ENCODE measurements at regions not wholly inside any gene's neighbourhood (a gene's known extent, or its start where the extent isn't known, plus 50 kb on each side); places are given as distances from the start of the nearest gene placed in this dataset.
"Not testable (repeated sequence)": the region's sequence is repeated elsewhere in the genome, so short reads cannot be mapped to it uniquely, and the experiment has no call there.

DNA sequence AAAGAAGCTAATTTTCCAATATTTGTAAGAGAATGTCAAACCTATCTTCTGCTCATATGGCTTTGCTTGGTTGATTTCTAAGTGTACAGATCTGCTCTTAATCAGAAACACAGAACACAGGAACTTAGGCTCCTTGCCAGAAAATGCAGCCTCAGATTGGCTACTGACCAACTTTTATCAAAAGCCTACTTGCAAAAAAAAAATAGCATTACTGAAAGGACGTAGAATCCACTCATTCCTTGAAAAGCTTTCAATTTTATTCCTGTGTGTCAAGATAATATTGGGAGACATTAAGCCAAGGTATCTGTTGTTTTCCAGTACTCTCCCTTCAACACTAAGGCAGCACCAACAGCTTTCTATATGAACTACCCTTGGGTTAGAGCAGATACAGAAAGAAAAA, 127.6 kb upstream of the INTU start:
- Histone ChIP-seq H3K4me3 (ENCODE audit: low read length) (no peak overlapping the region), H3F3A (ENCODE audit: control insufficient read depth, insufficient read depth) (no peaks in the 10 kb centered on the region), H4K20me1 (ENCODE audit: control insufficient read depth, insufficient read depth, low read depth, low read length) (no peaks in the 10 kb centered on the region), H3K36me3 (ENCODE audit: control insufficient read depth, low read length) (no peaks in the 10 kb centered on the region), H3K27me3 (ENCODE audit: control insufficient read depth, low read length) (no peaks in the 10 kb centered on the region), H3K9me3 (ENCODE audit: control insufficient read depth, insufficient read depth, low read length) (no peaks in the 10 kb centered on the region), H3K4me1 (ENCODE audit: control insufficient read depth, low read length) (no peaks in the 10 kb centered on the region), H3K9me2 (replicated peaks; ENCODE audit: control insufficient read depth, low read length) (no peaks in the 10 kb centered on the region), H3K79me2 (ENCODE audit: control insufficient read depth, low read length) (no peaks in the 10 kb centered on the region), H3K4me2 (ENCODE audit: low read length) (no peak overlapping the region), H3K27ac (ENCODE audit: low read depth, low read length) (no peak overlapping the region)
- TF ChIP-seq, protein P1, sequence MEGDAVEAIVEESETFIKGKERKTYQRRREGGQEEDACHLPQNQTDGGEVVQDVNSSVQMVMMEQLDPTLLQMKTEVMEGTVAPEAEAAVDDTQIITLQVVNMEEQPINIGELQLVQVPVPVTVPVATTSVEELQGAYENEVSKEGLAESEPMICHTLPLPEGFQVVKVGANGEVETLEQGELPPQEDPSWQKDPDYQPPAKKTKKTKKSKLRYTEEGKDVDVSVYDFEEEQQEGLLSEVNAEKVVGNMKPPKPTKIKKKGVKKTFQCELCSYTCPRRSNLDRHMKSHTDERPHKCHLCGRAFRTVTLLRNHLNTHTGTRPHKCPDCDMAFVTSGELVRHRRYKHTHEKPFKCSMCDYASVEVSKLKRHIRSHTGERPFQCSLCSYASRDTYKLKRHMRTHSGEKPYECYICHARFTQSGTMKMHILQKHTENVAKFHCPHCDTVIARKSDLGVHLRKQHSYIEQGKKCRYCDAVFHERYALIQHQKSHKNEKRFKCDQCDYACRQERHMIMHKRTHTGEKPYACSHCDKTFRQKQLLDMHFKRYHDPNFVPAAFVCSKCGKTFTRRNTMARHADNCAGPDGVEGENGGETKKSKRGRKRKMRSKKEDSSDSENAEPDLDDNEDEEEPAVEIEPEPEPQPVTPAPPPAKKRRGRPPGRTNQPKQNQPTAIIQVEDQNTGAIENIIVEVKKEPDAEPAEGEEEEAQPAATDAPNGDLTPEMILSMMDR (IDR thresholded peaks at IDR 0.05; ENCODE audit: low read depth, low read length, poor library complexity, severe bottlenecking) = no peak
- TF ChIP-seq EZH2phosphoT487 (IDR thresholded peaks at IDR 0.05; ENCODE audit: borderline replicate concordance, low read length) = no peak

- no peaks in the 10 kb centered on the region for H3K4me1 ChIP-seq (ENCODE audit: control insufficient read depth, low read length)
- H3K27me3 ChIP-seq (ENCODE audit: control insufficient read depth, low read length) = no peaks in the 10 kb centered on the region
- H3K36me3 ChIP-seq (ENCODE audit: control insufficient read depth, low read length) = no peaks in the 10 kb centered on the region
- H3K4me2 ChIP-seq (ENCODE audit: low read length) = no peak overlapping the region
- H3K9me2 ChIP-seq (replicated peaks; ENCODE audit: control insufficient read depth, low read length) = no peaks in the 10 kb centered on the region
- H3K27ac ChIP-seq (ENCODE audit: low read depth, low read length) = no peak overlapping the region
- TF ChIP-seq EZH2phosphoT487 (IDR thresholded peaks at IDR 0.05; ENCODE audit: borderline replicate concordance, low read length) = no peak
- TF ChIP-seq, protein P1 (IDR thresholded peaks at IDR 0.05; ENCODE audit: low read depth, low read length, poor library complexity, severe bottlenecking) = no peak
- no peaks in the 10 kb centered on the region for H3K9me3 ChIP-seq (ENCODE audit: control insufficient read depth, insufficient read depth, low read length)
- no peak overlapping the region for H3K4me3 ChIP-seq (ENCODE audit: low read length)
- H3K79me2 ChIP-seq (ENCODE audit: control insufficient read depth, low read length) = no peaks in the 10 kb centered on the region
- no peaks in the 10 kb centered on the region for H4K20me1 ChIP-seq (ENCODE audit: control insufficient read depth, insufficient read depth, low read depth, low read length)
- H3F3A ChIP-seq (ENCODE audit: control insufficient read depth, insufficient read depth) = no peaks in the 10 kb centered on the region
Observed at GRCh38 chr4:127506283-127506682, 126.5 kb upstream of the INTU start.

DNA sequence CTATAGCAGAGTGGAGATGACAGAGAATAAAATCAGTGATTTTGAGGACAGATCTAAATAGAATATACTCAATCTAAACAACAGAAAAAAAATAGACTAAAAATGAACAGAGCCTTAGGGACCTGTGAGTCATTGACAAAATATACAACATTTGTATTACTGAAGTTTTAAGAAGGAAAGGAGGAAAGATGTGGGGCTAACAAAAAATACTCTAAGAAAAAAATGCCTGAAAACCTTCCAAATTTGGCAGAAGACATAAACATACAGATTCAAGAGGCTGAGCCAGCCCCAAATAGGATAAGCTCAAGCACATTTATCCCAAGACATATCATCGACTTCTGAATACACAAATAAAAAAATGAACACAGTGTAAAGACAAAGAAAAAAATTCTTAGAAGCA, 123.6 kb upstream of the INTU start:
- no peaks in the 10 kb centered on the region for H3K27me3 ChIP-seq (ENCODE audit: control insufficient read depth, low read length)
- no peaks in the 10 kb centered on the region for H3K79me2 ChIP-seq (ENCODE audit: control insufficient read depth, low read length)
- no peak overlapping the region for H3K4me3 ChIP-seq (ENCODE audit: low read length)
- H3K27ac ChIP-seq (ENCODE audit: low read depth, low read length) = no peak overlapping the region
- no peak for TF ChIP-seq EZH2phosphoT487 (IDR thresholded peaks at IDR 0.05; ENCODE audit: borderline replicate concordance, low read length)
- TF ChIP-seq, protein P1 (IDR thresholded peaks at IDR 0.05; ENCODE audit: low read depth, low read length, poor library complexity, severe bottlenecking) = no peak
- no peak overlapping the region for H3K4me2 ChIP-seq (ENCODE audit: low read length)
- no peaks in the 10 kb centered on the region for H3K4me1 ChIP-seq (ENCODE audit: control insufficient read depth, low read length)
- no peaks in the 10 kb centered on the region for H3K9me3 ChIP-seq (ENCODE audit: control insufficient read depth, insufficient read depth, low read length)
- no peaks in the 10 kb centered on the region for H3K9me2 ChIP-seq (replicated peaks; ENCODE audit: control insufficient read depth, low read length)
- no peaks in the 10 kb centered on the region for H4K20me1 ChIP-seq (ENCODE audit: control insufficient read depth, insufficient read depth, low read depth, low read length)
- H3K36me3 ChIP-seq (ENCODE audit: control insufficient read depth, low read length) = no peaks in the 10 kb centered on the region
- H3F3A ChIP-seq (ENCODE audit: control insufficient read depth, insufficient read depth) = no peaks in the 10 kb centered on the region

GRCh38 chr4:127512672-127513071, 120.1 kb upstream of the INTU start:
- not testable (repeated sequence) for H3K36me3 ChIP-seq (ENCODE audit: control insufficient read depth, low read length); H3K4me2 ChIP-seq (ENCODE audit: low read length); H3F3A ChIP-seq (ENCODE audit: control insufficient read depth, insufficient read depth); H3K79me2 ChIP-seq (ENCODE audit: control insufficient read depth, low read length); H3K9me3 ChIP-seq (ENCODE audit: control insufficient read depth, insufficient read depth, low read length); H3K27me3 ChIP-seq (ENCODE audit: control insufficient read depth, low read length); H4K20me1 ChIP-seq (ENCODE audit: control insufficient read depth, insufficient read depth, low read depth, low read length); H3K4me1 ChIP-seq (ENCODE audit: control insufficient read depth, low read length); H3K9me2 ChIP-seq (replicated peaks; ENCODE audit: control insufficient read depth, low read length); H3K27ac ChIP-seq (ENCODE audit: low read depth, low read length); H3K4me3 ChIP-seq (ENCODE audit: low read length)

- not testable (repeated sequence) for H3K4me2 ChIP-seq (ENCODE audit: low read length); H4K20me1 ChIP-seq (ENCODE audit: control insufficient read depth, insufficient read depth, low read depth, low read length); H3F3A ChIP-seq (ENCODE audit: control insufficient read depth, insufficient read depth); H3K27ac ChIP-seq (ENCODE audit: low read depth, low read length); H3K4me3 ChIP-seq (ENCODE audit: low read length); H3K79me2 ChIP-seq (ENCODE audit: control insufficient read depth, low read length); H3K36me3 ChIP-seq (ENCODE audit: control insufficient read depth, low read length); H3K9me2 ChIP-seq (replicated peaks; ENCODE audit: control insufficient read depth, low read length); H3K27me3 ChIP-seq (ENCODE audit: control insufficient read depth, low read length); H3K9me3 ChIP-seq (ENCODE audit: control insufficient read depth, insufficient read depth, low read length); H3K4me1 ChIP-seq (ENCODE audit: control insufficient read depth, low read length)
Observed at GRCh38 chr4:127515259-127515658, 117.5 kb upstream of the INTU start.
